ENCODE measurements at regions not wholly inside any gene's neighbourhood (a gene's known extent, or its start where the extent isn't known, plus 50 kb on each side); places are given as distances from the start of the nearest gene placed in this dataset.

DNA sequence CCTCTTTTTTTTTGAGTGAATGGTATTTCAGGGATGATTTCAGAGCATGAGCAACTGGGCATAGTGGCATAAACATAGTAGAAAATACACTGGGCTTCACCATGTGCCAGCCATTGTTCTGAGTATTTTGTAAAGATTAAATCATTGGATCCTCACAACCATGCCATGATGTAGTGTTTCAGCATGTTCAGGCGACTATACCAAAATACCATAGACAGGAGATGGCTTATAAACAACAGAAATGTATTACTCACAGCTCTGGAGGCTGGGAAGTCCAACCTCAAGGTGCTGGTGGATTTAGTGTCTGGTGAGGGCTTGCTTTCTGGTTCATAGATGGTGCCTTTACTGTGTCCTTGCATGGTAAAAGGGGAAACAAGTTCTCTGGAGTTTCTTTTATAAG is 101.5 kb upstream of the KL start:
- DNase-seq: no peak

DNA sequence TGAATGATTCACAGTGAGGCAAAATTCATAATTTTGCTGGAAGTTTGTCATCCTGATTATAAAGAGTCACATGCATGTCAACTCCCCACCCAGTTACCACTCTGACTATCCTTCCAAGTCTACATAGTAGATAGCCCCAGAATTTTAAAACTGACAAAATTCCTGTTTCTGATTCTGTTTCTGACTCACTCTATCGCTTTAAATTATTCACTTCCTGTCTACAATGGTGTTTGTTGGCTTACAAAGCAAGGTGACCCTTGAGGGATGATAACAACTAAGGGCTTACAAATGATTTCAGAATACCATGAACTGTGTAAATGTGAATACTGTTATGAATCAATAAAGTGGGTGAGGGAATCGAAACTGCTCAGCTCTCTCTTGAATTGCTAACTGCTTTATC is 98.7 kb upstream of the KL start:
- no peak for DNase-seq

DNA sequence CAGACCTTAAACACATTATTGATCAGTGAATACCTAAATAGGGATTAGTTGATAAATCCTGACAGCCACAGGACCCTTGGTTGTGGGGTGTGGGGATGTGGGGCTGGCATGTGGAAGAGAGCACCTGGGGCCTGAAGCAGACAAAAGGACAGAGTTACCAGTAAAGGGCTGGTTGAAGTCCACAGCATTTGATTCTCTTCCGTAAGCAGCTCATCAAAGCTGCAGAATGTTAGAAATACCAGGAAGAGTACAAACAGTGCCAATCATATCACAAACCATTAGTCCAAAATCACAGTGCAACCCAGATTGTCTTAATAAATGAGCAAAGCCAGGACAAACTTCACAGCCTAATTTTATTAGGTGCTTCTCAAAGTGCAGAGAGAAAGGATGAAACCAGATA is 92.5 kb upstream of the KL start:
- DNase-seq: no peak

DNA sequence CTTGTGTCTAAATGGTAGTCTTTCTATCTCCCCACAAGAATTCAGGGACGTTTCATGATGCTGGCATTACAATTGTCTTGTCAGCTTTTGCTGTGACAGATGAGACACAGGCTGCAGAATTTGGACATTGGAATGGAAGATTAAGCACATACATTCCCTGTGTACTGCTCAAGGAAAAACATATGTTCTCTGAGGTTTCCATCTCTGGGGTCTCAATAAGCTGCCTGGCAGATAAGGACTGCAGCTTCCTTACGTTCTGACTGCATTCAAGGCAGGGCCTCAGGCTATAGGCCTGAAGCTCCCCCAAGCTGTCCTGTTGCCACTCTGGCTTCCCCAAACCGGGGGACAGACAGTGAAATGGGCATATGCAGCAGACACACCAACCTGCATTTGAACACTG is 91.3 kb upstream of the KL start:
- DNase-seq: no peak

- no peak for DNase-seq
These were observed 90.7 kb upstream of the KL start for GRCh38 chr13:32925506-32925905.

- no peak for DNase-seq
These were observed 83.8 kb upstream of the KL start for GRCh38 chr13:32932376-32932775.

DNA sequence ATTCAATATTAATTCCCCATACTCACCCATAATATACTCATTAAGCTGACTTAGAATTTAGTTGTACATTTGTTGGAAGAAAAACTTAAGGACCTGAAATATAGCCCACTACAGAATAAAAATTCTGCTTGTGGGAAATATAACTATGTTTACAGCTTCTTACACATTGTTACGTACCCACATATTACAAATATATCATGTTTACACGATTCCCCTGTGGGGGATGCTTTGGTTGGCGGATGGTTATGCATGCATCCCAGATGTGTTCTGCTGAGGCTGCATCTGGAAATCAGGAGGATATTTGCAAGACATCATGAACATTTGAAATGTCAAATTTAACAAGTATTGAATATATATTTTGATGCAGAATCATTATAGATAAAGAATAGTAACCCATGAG is 79.5 kb upstream of the KL start:
- DNase-seq: no peak

- DNase-seq: no peak
These were observed 77.9 kb upstream of the KL start for GRCh38 chr13:32938314-32938713.

DNA sequence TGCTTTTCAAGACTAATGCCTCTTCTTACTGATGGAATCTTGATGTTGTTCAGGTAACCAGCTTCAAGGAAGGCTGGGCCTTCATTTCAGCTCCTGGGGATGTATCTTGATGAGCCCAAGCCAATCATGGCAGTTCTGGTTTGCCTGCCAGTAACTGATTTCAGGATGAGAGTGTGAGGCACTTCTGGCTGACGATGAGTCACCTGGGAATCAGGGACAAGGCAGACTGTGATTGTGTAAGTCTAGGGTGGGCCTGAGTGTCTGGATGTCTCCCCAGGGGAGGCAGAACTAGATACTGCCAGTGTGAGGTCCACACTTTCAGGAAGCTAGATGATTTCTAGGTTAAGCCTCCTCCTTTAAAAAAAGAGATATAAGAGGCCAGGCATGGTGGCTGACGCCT is 77.3 kb upstream of the KL start:
- no peak for DNase-seq

DNA sequence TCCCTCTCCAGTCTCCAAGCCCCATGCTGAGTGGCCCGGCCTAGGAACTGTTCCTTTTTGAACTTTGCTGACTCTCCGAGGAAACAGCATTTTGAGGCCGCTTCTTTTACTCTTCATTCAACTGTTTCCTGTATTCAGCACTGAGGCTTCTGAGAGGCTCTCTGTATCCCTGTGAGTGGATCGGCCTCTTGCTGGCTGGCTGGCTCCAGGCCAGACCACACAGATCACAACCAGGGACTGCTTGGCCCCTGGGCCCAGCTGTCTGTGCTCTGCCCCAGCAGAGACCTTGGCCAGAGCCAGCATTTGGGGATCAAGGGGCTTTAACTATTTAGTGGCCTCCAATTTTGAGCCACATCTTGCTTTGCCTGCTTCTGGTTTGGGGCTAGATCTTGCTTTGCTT is 75.6 kb upstream of the KL start:
- no peak for DNase-seq

- no peak for DNase-seq
These were observed 74.9 kb upstream of the KL start for GRCh38 chr13:32941368-32941767.

DNA sequence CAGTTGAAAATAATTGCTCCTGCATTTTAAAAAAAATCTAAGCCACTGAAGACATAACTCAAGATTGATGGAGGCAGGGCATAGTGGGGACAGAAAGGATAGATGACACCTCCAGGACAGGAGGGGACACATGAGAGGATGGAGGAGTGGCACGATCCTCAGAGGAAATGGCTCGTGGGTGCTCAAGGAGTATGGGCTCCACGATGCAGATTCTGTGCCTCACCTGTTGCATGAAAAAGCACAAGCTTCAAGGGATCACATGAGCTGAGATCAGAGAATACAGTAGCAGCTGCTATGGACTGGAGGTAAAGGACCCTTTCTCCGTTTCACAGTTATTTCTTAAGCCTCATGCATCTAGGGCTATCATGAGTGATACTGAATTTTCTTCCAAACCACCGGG is 69.7 kb upstream of the KL start:
- DNase-seq: no peak

DNA sequence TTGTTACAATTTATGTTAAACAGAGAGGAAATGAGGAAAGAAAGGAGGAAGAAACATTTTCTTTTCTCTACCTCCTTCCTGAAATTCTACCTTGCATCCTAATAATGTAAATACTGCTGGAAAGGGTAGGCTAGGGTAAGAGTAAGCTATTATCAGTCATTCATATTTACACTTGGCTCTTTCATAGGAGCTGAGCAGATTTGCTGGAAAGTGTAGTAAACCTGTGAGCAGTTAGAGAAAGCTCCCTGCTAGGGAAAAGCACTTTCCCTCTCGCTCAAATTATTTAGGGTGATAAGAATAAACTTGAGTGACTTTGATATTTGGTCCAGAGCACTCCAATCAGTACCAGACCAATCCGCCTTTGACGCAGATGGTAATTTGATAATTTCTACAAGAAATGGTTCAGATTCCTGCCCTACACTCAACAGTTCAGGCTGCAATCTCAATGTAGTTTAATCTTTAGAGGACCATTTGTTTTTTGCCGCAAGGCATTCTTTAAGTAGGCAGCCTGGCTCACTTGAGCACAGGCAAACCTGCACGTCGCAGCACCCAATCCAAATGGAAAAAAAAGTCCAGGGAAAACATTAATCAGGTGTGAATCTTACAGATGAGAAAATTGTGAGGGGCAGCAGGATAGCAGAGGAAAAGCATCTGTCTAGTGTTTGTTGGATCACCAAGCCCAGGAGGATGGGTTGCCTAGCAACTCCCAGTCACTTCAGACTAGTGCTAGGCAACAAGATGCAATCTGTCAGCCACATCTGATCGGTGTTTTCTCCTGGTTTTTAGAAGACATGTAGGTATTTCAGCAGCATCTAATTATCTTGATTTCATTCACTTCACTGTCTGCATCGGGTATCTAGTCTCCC is 68.6 kb upstream of the KL start:
- no peak for DNase-seq

- DNase-seq: no peak
These were observed 66.4 kb upstream of the KL start for GRCh38 chr13:32949820-32950219.

GRCh38 chr13:32951580-32951979 is 64.6 kb upstream of the KL start:
- DNase-seq: no peak

- no peak for DNase-seq
These were observed 60.2 kb upstream of the KL start for GRCh38 chr13:32955881-32956594.

- no peak for DNase-seq
These were observed 59.7 kb upstream of the KL start for GRCh38 chr13:32956595-32956933.

- no peak for DNase-seq
These were observed 55.6 kb upstream of the KL start for GRCh38 chr13:32960626-32961025.

DNA sequence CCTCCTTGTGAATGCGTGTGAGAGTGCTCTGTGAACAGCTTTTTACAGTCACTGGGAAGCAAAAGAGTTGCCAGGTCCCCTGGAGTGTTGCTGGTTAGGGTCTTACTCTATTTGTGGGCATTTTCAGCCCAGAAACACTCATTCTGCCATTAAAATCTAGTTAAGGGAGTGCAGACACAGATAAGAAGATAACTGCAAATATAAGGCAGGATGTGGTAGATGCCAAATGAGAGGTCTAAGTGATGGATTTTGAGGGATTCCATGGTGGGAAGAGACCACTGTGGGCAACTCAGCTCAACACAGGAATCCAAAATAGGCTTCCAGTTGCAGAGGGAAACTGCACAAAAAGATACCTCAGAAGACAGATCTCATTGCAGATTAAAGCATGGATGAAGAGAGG is 54.5 kb upstream of the KL start:
- no peak for DNase-seq

DNA sequence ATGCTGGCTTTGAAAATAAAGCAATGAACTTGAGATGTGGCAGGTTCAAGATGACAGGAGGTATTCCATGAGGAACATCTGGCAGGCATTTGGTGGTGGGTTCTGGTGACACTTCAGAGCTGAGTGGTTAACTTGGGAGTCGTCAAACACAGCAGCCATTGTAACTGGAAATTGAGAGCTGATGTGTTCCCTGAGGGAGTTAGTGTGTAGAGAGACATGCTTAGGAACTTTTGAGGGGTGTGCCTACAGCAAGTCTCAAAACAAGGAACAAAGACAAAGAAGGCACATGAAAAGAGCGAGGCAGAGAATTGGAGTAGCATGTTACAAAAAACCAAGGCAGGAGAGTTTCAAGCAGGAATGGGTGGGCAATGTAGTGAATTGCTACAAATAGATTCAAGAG is 53.9 kb upstream of the KL start:
- DNase-seq: no peak

GRCh38 chr13:32964987-32965386 is 51.2 kb upstream of the KL start:
- DNase-seq: no peak

All from NK-92 treated with Interleukin-12 subunit alpha and Interleukin-12 subunit beta, amount 100 ng/mL, for 24 hours (cell line).